ENCODE measurements at regions not wholly inside any gene's neighbourhood (a gene's known extent, or its start where the extent isn't known, plus 50 kb on each side); places are given as distances from the start of the nearest gene placed in this dataset.

- TF ChIP-seq CTCF (conservative IDR thresholded peaks at IDR 0.05), result no peak
- TF ChIP-seq EZH2 (IDR thresholded peaks at IDR 0.05; ENCODE audit: low read depth), result no peak
These were observed 95.3 kb upstream of the NR3C1 start for GRCh38 chr5:143498821-143499220.

Measured in PC-9 (cell line).